ENCODE measurements at regions not wholly inside any gene's neighbourhood (a gene's known extent, or its start where the extent isn't known, plus 50 kb on each side); places are given as distances from the start of the nearest gene placed in this dataset.

DNA sequence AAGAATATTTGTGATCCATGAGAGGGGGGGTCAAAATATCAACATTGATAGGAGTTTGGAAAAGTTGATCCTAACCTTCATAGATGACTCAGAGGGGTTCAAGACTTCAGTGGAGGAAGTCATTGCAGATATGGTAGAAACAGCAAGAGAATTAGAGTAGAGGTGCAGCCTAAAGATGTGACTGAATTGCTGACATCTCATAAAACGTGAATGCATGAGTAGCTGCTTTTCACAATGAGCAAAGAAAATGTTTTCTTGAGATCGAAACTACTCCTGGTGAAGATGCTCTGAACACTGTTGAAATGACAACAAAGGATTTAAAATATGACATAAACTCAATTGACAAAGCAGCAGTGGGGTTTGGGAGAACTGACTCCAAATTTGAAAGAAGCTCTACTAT lies 700.7 kb upstream of the FZD8 start:
- no peak overlapping the region for H3K4me3 ChIP-seq (ENCODE audit: low read depth, low read length)
- TF ChIP-seq, protein P1, sequence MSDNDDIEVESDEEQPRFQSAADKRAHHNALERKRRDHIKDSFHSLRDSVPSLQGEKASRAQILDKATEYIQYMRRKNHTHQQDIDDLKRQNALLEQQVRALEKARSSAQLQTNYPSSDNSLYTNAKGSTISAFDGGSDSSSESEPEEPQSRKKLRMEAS (IDR thresholded peaks at IDR 0.05; ENCODE audit: low read depth, low read length): no peak
- TF ChIP-seq POLR2A (IDR thresholded peaks at IDR 0.05; ENCODE audit: extremely low read depth, insufficient read length) (no peak), MYC (IDR thresholded peaks at IDR 0.05; ENCODE audit: low read depth, low read length) (no peak)
- TF ChIP-seq, protein P2, sequence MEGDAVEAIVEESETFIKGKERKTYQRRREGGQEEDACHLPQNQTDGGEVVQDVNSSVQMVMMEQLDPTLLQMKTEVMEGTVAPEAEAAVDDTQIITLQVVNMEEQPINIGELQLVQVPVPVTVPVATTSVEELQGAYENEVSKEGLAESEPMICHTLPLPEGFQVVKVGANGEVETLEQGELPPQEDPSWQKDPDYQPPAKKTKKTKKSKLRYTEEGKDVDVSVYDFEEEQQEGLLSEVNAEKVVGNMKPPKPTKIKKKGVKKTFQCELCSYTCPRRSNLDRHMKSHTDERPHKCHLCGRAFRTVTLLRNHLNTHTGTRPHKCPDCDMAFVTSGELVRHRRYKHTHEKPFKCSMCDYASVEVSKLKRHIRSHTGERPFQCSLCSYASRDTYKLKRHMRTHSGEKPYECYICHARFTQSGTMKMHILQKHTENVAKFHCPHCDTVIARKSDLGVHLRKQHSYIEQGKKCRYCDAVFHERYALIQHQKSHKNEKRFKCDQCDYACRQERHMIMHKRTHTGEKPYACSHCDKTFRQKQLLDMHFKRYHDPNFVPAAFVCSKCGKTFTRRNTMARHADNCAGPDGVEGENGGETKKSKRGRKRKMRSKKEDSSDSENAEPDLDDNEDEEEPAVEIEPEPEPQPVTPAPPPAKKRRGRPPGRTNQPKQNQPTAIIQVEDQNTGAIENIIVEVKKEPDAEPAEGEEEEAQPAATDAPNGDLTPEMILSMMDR (IDR thresholded peaks at IDR 0.05; ENCODE audit: low read depth, low read length): no peak
- no peak for DNase-seq (ENCODE audit: low read depth)

DNA sequence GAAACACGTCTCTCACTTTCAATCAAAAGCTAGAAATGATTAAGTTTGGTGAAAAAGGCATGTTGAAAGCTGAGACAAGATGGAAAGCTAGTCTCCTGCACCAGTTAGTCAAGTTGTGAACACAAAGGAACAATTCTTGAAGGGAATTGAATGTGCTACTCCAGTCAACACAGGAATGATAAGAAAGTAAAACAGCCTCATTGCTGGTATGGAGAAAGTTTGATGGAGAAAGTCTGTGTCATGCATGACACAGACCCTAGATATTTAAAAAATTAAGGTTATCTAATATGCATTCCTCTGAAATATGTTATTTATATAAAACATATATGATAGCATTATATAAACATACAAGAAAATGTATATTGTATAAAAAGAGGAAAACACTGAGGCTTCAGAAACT lies 699.4 kb upstream of the FZD8 start:
- no peak for DNase-seq (ENCODE audit: low read depth)
- TF ChIP-seq, protein P2 (IDR thresholded peaks at IDR 0.05; ENCODE audit: low read depth, low read length): no peak
- TF ChIP-seq POLR2A (IDR thresholded peaks at IDR 0.05; ENCODE audit: extremely low read depth, insufficient read length): no peak
- TF ChIP-seq, protein P1 (IDR thresholded peaks at IDR 0.05; ENCODE audit: low read depth, low read length): no peak
- TF ChIP-seq MYC (IDR thresholded peaks at IDR 0.05; ENCODE audit: low read depth, low read length): no peak
- no peak overlapping the region for H3K4me3 ChIP-seq (ENCODE audit: low read depth, low read length)

DNA sequence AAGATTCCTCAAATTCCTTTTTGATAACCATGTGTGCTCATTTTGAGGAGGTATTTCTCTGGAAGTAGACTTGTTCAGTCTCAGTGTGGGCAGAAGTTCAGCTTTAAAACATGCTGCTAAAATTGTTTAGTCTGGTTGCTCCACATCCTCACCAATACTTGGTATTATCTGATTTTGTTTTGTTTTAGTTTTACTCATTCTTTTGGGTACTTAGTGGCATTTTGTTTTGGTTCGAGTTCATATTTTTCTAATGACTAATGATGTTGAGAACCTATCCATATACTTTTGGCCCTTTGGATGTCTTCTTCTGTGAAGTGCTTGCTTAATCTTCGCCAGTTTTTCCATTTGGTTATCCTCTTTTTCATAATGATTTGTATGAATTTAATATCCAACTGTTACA lies 694.2 kb upstream of the FZD8 start:
- H3K4me3 ChIP-seq (ENCODE audit: low read depth, low read length): no peak overlapping the region
- TF ChIP-seq MYC (IDR thresholded peaks at IDR 0.05; ENCODE audit: low read depth, low read length) (no peak), POLR2A (IDR thresholded peaks at IDR 0.05; ENCODE audit: extremely low read depth, insufficient read length) (no peak)
- TF ChIP-seq, protein P2 (IDR thresholded peaks at IDR 0.05; ENCODE audit: low read depth, low read length): no peak
- TF ChIP-seq, protein P1 (IDR thresholded peaks at IDR 0.05; ENCODE audit: low read depth, low read length): no peak
- DNase-seq (ENCODE audit: low read depth): no peak

DNA sequence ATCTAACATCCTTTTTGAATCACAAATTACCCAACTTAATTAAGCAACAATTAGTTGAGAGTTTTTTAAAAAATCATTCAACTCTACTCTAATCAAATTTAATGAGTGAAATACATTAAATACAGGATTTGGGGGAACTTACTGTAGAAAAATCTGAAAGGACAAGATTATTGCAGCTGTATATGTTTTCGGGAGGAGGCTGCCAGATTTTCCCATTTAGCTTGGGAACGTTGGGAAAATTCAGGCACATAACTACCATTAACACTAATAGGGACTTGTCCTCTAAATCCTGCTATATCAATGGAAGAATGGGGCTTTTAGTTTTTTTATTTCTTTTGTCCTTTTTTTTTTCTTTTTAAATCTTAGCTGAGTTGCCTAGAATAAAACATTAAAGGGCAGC lies 691.4 kb upstream of the FZD8 start:
- no peak overlapping the region for H3K4me3 ChIP-seq (ENCODE audit: low read depth, low read length)
- no peak for DNase-seq (ENCODE audit: low read depth)
- TF ChIP-seq, protein P1 (IDR thresholded peaks at IDR 0.05; ENCODE audit: low read depth, low read length): no peak
- TF ChIP-seq MYC (IDR thresholded peaks at IDR 0.05; ENCODE audit: low read depth, low read length): no peak
- TF ChIP-seq, protein P2 (IDR thresholded peaks at IDR 0.05; ENCODE audit: low read depth, low read length): no peak
- no peak for TF ChIP-seq POLR2A (IDR thresholded peaks at IDR 0.05; ENCODE audit: extremely low read depth, insufficient read length)

DNA sequence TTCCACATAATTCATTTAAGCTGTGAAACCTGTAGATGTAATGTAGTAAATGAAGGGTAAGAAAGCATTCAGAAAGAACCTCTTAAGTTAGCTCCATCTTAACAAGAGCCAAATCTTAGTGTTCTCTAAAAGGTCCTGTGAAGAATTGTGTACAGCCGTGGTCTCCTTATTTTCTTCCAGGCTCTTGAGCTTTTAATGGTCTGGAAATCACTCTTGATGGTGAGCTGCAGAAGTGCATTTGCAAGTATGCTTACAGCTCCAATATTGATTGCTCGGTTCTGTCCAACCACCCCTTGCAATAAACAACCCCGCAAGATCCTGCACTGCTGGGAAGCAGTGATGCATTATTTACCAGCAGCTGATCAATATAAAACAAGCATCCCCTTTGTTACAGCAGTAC lies 690.8 kb upstream of the FZD8 start:
- no peak for TF ChIP-seq POLR2A (IDR thresholded peaks at IDR 0.05; ENCODE audit: extremely low read depth, insufficient read length)
- TF ChIP-seq, protein P1 (IDR thresholded peaks at IDR 0.05; ENCODE audit: low read depth, low read length): no peak
- TF ChIP-seq MYC (IDR thresholded peaks at IDR 0.05; ENCODE audit: low read depth, low read length): no peak
- TF ChIP-seq, protein P2 (IDR thresholded peaks at IDR 0.05; ENCODE audit: low read depth, low read length): no peak
- no peak for DNase-seq (ENCODE audit: low read depth)
- H3K4me3 ChIP-seq (ENCODE audit: low read depth, low read length): no peak overlapping the region

DNA sequence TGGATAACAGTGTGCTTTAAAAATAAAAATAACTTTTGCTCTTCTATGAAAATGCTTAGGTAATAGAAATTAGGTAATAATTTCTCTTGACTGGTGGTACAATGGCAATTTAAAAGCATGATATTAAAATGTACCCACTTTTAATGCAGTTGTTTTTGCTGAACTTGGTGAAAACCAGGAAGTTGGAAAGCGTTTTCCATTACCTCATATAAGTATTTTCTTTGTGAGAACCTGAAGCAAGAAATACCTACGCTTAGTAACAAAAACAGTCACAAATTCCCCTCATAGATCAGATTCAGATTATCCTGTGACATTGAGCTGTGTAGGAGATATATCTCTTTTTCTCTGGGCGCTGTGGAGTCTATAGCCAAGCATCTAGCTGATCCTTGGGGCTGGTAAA lies 689.0 kb upstream of the FZD8 start:
- TF ChIP-seq POLR2A (IDR thresholded peaks at IDR 0.05; ENCODE audit: extremely low read depth, insufficient read length): no peak
- TF ChIP-seq, protein P1 (IDR thresholded peaks at IDR 0.05; ENCODE audit: low read depth, low read length): no peak
- no peak for TF ChIP-seq MYC (IDR thresholded peaks at IDR 0.05; ENCODE audit: low read depth, low read length)
- TF ChIP-seq, protein P2 (IDR thresholded peaks at IDR 0.05; ENCODE audit: low read depth, low read length): no peak
- no peak for DNase-seq (ENCODE audit: low read depth)
- H3K4me3 ChIP-seq (ENCODE audit: low read depth, low read length): no peak overlapping the region
